ENCODE measurements at regions not wholly inside any gene's neighbourhood (a gene's known extent, or its start where the extent isn't known, plus 50 kb on each side); places are given as distances from the start of the nearest gene placed in this dataset.

- no peak for DNase-seq (ENCODE audit: low read depth, low spot score)
These were observed 115.8 kb downstream of the SLC25A47 start for GRCh38 chr14:100438678-100439592.

GRCh38 chr14:100439781-100440180 is 116.6 kb downstream of the SLC25A47 start:
- no peak for DNase-seq (ENCODE audit: low read depth, low spot score)

GRCh38 chr14:100440207-100440631 is 117.1 kb downstream of the SLC25A47 start:
- DNase-seq (ENCODE audit: low read depth, low spot score), result no peak

GRCh38 chr14:100440758-100441203 is 117.6 kb downstream of the SLC25A47 start:
- DNase-seq (ENCODE audit: low read depth, low spot score), result no peak

- DNase-seq (ENCODE audit: low read depth, low spot score), result no peak
These were observed 118.3 kb downstream of the SLC25A47 start for GRCh38 chr14:100441271-100441947.

- no peak for DNase-seq (ENCODE audit: low read depth, low spot score)
These were observed 118.9 kb downstream of the SLC25A47 start for GRCh38 chr14:100442036-100442435.

GRCh38 chr14:100442498-100443490 is 119.7 kb downstream of the SLC25A47 start:
- DNase-seq (ENCODE audit: low read depth, low spot score), result no peak

GRCh38 chr14:100443603-100444002 is 120.5 kb downstream of the SLC25A47 start:
- no peak for DNase-seq (ENCODE audit: low read depth, low spot score)

- DNase-seq (ENCODE audit: low read depth, low spot score), result no peak
These were observed 122.4 kb downstream of the SLC25A47 start for GRCh38 chr14:100445436-100446088.

GRCh38 chr14:100446572-100446971 is 123.4 kb downstream of the SLC25A47 start:
- no peak for DNase-seq (ENCODE audit: low read depth, low spot score)

GRCh38 chr14:100448376-100448775 is 125.2 kb downstream of the SLC25A47 start:
- no peak for DNase-seq (ENCODE audit: low read depth, low spot score)

GRCh38 chr14:100449225-100449987 is 126.3 kb downstream of the SLC25A47 start:
- DNase-seq (ENCODE audit: low read depth, low spot score), result no peak

- no peak for DNase-seq (ENCODE audit: low read depth, low spot score)
These were observed 126.9 kb downstream of the SLC25A47 start for GRCh38 chr14:100450049-100450448.

GRCh38 chr14:100450736-100451135 is 127.6 kb downstream of the SLC25A47 start:
- DNase-seq (ENCODE audit: low read depth, low spot score), result no peak

GRCh38 chr14:100451264-100451663 is 128.1 kb downstream of the SLC25A47 start:
- no peak for DNase-seq (ENCODE audit: low read depth, low spot score)

- no peak for DNase-seq (ENCODE audit: low read depth, low spot score)
These were observed 130.8 kb downstream of the SLC25A47 start for GRCh38 chr14:100453930-100454329.

GRCh38 chr14:100454437-100454836 is 131.3 kb downstream of the SLC25A47 start:
- no peak for DNase-seq (ENCODE audit: low read depth, low spot score)

GRCh38 chr14:100463937-100464336 is 123.3 kb downstream of the BEGAIN start:
- no peak for DNase-seq (ENCODE audit: low read depth, low spot score)

- no peak for DNase-seq (ENCODE audit: low read depth, low spot score)
These were observed 120.9 kb downstream of the BEGAIN start for GRCh38 chr14:100466111-100466856.

Measured in brain pericyte (primary cell).